ENCODE measurements at regions not wholly inside any gene's neighbourhood (a gene's known extent, or its start where the extent isn't known, plus 50 kb on each side); places are given as distances from the start of the nearest gene placed in this dataset.

GRCh38 chr9:99681113-99681512, 140.6 kb upstream of the NR4A3 start:
- in situ Hi-C loops (cut with HindIII; ENCODE audit: extremely low pct_ligation_motif_present, low pct_unique_long_range_greater_than_20kb): no loop called here
- Histone ChIP-seq H3K36me3 (replicated peaks in 1 of 2; ENCODE audit: control insufficient read depth in 1 of 2, insufficient read depth in 2 of 2, low read length in 2 of 2) (no peaks in the 10 kb centered on the region), H3K27ac (ENCODE audit: extremely low read length, insufficient read depth, low read length) (no peak overlapping the region), H3K4me3 (replicated peaks in 1 of 3; ENCODE audit: insufficient read depth in 1 of 3, low read depth in 2 of 3, low read length in 3 of 3) (no peak overlapping the region), H3K27me3 (ENCODE audit: control insufficient read depth in 1 of 2, insufficient read depth in 2 of 2, low read length in 2 of 2) (no peaks in the 10 kb centered on the region), H3K4me2 (ENCODE audit: low read depth, low read length) (no peak overlapping the region), H3K79me2 (ENCODE audit: insufficient read depth, low read length) (no peaks in the 10 kb centered on the region), H3K4me1 (ENCODE audit: insufficient read depth, low read length) (peaks cover 12% of the 10 kb centered on the region), H4K20me1 (ENCODE audit: insufficient read depth, low read length) (no peaks in the 10 kb centered on the region), H2AFZ (ENCODE audit: low read length) (no peak overlapping the region), H3K9me3 (ENCODE audit: low read length) (peaks cover 6% of the 10 kb centered on the region), H3K9ac (ENCODE audit: insufficient read depth, low read depth, low read length) (no peak overlapping the region)
- ATAC-seq: no peak
- ChIA-PET POLR2A (no interaction called here), CTCF (ENCODE audit: low intra/inter-chr PET ratio, low total read pairs) (no interaction called here)
- 0 out of 2 replicates have a peak, but pooled peaks have one; percentile 29 for TF ChIP-seq PPARG (CRISPR knock-in tag; conservative IDR thresholded peaks at IDR 0.05)
- TF ChIP-seq SIX4 (CRISPR knock-in tag; IDR thresholded peaks at IDR 0.05): no peak
- TF ChIP-seq ZNF232 (CRISPR knock-in tag; IDR thresholded peaks at IDR 0.05; ENCODE audit: borderline replicate concordance): no peak
- TF ChIP-seq REXO4 (CRISPR knock-in tag; IDR thresholded peaks at IDR 0.05; ENCODE audit: borderline replicate concordance): no peak
- peak; percentile 47; the same call in 1 of the 2 replicates for TF ChIP-seq HNF4A (CRISPR knock-in tag; IDR thresholded peaks at IDR 0.05)
- TF ChIP-seq, protein P1, sequence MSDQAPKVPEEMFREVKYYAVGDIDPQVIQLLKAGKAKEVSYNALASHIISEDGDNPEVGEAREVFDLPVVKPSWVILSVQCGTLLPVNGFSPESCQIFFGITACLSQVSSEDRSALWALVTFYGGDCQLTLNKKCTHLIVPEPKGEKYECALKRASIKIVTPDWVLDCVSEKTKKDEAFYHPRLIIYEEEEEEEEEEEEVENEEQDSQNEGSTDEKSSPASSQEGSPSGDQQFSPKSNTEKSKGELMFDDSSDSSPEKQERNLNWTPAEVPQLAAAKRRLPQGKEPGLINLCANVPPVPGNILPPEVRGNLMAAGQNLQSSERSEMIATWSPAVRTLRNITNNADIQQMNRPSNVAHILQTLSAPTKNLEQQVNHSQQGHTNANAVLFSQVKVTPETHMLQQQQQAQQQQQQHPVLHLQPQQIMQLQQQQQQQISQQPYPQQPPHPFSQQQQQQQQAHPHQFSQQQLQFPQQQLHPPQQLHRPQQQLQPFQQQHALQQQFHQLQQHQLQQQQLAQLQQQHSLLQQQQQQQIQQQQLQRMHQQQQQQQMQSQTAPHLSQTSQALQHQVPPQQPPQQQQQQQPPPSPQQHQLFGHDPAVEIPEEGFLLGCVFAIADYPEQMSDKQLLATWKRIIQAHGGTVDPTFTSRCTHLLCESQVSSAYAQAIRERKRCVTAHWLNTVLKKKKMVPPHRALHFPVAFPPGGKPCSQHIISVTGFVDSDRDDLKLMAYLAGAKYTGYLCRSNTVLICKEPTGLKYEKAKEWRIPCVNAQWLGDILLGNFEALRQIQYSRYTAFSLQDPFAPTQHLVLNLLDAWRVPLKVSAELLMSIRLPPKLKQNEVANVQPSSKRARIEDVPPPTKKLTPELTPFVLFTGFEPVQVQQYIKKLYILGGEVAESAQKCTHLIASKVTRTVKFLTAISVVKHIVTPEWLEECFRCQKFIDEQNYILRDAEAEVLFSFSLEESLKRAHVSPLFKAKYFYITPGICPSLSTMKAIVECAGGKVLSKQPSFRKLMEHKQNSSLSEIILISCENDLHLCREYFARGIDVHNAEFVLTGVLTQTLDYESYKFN (CRISPR knock-in tag; conservative IDR thresholded peaks at IDR 0.05): 0 out of 2 replicates have a peak, but pooled peaks have one; percentile 20
- TF ChIP-seq, protein P2, sequence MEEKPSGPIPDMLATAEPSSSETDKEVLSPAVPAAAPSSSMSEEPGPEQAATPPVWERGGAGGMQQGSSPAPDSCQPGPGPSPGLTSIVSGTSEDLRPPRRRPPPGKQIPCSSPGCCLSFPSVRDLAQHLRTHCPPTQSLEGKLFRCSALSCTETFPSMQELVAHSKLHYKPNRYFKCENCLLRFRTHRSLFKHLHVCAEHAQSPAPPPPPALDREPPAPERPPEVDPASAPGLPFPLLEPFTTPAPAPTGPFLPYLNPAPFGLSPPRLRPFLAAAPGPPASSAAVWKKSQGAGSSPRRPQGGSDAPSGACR (CRISPR knock-in tag; IDR thresholded peaks at IDR 0.05): no peak
- no peak for TF ChIP-seq POLR2G (IDR thresholded peaks at IDR 0.05; ENCODE audit: low read depth, low read length)
- TF ChIP-seq, protein P3, sequence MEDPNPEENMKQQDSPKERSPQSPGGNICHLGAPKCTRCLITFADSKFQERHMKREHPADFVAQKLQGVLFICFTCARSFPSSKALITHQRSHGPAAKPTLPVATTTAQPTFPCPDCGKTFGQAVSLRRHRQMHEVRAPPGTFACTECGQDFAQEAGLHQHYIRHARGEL (CRISPR knock-in tag; IDR thresholded peaks at IDR 0.05): no peak
- TF ChIP-seq DMAP1 (CRISPR knock-in tag; IDR thresholded peaks at IDR 0.05): no peak
- peak; percentile 7; the same call in 1 of the 2 replicates for TF ChIP-seq HNF4G (IDR thresholded peaks at IDR 0.05; ENCODE audit: borderline replicate concordance, low read depth, low read length)
- TF ChIP-seq HNF4G (CRISPR knock-in tag; IDR thresholded peaks at IDR 0.05; ENCODE audit: borderline replicate concordance, low read depth): no peak
- no peak for TF ChIP-seq USF2 (IDR thresholded peaks at IDR 0.05; ENCODE audit: low read depth, low read length)
- TF ChIP-seq USF2 (CRISPR knock-in tag; IDR thresholded peaks at IDR 0.05; ENCODE audit: borderline replicate concordance): no peak
- no peak for TF ChIP-seq ZNF24 (IDR thresholded peaks at IDR 0.05)
- intact Hi-C loops (cut with micrococcal nuclease; ENCODE audit: unreplicated experiment): no loop called here
- BruUV-seq (replicated peaks): no TSS peak
- no peak for DNase-seq (ENCODE audit: low spot score)
- no peak for FAIRE-seq
